GM18873 (cell line): ENCODE measurements at regions not wholly inside any gene's neighbourhood (a gene's known extent, or its start where the extent isn't known, plus 50 kb on each side); places are given as distances from the start of the nearest gene placed in this dataset.

Experiments
- ATAC-seq: cut with Tn5 transposase; IDR thresholded peaks from one replicate; pipeline ENCODE4 v1.9.1; 2021; ENCODE audit warnings: mild to moderate bottlenecking, moderate library complexity, moderate number of reproducible peaks; ENCODE audit not compliant: unreplicated experiment, low FRiP score

DNA sequence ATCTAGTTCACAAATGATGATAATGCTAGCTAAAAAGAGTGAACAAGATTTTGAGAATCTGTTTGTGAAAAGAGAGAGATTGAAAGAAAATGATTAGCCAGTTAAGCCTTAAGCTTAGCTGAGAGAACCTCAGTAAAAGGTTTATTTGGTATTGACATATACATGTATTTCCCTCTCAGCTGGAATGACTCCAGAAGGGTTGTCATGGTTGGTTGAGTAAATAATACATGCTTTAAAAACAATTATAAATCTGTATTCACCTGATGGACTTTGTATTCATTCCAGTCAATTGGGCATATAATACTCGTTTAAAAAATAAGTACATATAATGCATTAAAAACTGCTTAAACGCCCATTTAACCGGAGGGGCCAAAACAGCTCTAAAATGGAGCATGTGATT lies 181.4 kb downstream of the GRB14 start:
- no peak for ATAC-seq

DNA sequence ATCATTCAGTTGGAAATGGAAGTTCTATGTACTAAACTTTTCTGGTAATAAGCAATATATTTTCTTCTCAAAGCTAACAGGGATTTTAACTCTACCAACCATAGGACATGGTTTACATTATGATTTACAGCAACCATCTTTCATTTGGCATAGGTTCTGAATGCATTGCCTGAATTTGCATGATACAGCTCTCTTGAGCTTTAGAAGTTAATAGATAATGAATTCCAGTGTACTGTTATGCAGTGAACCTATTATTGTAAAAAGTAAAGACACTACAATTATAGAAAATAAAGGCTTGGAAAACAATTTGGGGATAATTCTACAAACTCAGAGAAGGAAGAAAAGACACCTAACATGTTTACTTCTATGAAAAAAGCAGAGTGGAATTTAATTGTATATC lies 182.0 kb downstream of the GRB14 start:
- no peak for ATAC-seq

DNA sequence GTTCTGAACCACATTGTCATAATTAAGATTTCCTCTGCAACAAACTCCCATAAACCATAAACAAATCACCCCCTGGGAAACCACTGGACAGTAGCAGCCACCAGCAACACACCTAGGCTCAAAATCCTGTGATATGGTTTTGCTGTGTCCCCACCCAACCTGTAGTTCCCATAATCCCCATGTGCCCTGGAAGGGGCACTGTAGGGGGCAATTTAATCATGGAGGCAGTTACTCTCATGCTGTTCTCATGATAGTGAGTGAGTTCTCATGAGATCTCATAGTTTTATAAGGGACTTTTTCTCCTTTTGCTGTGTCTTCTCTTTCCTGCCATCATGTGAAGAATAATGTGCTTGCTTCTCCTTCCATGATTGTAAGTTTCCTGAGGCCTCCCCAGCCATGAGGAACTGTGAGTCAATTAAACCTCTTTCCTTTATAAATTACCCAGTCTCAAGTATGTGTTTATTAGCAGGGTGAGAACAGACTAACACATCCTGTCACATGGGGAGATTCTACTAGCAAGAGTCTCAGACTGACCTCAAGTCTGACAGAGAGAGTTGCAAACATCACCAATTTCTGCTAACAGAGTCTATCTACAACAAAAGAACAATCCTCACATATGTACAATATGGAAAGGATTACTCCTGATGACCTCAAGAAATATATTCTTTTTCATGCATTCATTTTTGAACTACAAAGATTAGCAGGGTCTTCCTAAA lies 182.6 kb downstream of the GRB14 start:
- no peak for ATAC-seq

DNA sequence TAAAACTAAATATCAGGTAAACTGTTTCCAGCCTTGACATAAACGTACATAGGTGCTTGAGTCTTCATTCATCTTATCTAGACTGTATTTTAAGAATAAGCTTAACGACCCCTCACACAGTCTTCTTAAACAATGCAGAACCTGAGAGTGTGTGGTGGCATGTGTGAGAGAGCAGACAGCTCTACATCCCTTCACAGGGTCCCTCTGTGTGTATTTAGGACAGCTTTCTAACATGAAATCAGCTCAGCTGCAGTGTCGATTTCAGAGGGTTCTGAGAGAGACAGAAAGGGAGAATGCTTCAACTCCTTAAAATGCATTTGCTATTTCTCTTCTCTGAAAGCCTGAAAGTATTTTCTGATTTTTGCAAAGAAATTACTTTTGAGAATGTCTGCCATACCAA lies 185.2 kb downstream of the GRB14 start:
- no peak for ATAC-seq

DNA sequence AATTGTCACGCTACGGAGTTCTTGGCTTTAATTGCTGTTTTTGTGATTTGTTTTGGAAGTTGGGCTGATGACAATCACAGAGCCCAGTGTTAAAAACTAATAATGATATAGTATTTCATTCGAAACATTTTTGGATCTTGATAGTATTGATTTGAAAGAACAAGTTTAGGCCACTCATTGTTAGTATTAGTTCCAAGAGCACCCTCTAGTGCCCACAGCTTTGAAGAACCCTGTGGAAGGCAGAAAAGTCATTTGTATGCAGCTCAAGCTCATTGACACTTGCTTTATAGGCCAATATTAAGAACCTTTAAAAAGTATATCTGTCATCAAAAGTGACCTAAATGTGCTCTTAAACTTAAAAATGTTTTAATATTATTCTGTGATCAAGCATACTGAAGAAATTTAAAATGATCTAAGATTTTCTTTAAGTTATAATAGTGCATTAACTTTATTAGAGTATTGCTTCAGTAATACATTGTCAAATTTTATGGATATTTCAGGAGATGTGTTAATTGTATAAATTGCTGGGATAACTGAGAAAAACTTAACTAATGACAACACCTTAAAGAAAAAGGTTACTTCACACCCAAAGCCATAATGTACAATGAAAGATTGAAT lies 191.0 kb downstream of the GRB14 start:
- no peak for ATAC-seq

DNA sequence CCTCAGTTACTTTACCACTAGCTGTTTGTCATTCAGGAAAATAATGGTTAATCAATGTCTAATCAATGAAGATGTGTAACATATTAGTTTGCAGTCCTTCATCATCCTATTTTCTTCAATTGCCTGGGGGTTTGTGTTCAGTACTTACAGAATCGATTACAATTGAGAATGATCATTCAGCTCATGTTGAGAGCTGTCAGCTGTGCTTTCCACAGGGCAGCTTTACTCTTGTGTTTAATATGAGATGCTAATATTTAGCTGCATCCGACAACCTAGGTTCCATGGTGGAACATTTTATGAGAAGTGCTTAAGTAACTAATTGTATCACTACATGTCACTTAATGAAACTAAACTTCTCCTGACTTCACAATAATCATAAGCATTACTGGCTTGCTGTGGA lies 191.9 kb downstream of the GRB14 start:
- no peak for ATAC-seq

DNA sequence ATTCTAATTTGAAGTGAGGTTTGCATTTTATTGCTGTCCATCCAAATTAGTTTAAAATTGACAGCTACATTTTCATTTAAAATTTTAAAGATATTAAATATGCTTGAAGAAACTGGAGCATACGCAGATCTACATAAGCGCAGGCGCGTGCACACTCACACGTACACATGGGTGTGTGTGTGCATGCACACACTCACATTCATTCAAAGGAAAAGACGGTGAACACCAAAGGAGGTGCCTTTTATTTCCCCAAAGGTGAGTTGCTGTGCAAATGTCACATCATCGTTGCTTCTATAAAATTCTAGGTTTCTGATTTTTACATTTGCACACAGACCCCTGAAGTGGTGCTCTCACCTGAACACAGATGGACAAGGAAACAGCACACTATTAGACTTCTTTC lies 194.2 kb downstream of the GRB14 start:
- ATAC-seq, result no peak

DNA sequence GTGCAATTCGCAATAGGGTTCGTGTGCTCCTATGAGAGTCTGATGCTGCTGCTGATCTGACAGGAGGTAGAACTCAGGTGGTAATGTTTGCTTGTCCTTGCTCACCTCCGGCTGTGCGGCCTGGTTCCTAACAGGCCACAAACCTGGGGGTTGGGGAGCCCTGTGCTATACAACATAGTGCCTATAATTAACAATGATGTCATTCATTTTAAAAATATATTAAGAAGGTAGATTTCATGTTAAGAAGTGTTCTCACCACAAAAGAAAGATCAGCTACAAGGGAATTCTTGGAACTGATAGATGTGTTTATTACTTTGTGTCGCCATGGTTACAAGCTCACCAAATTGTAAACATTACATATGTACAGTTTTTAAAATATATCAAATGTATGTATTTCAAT lies 200.5 kb downstream of the GRB14 start:
- no peak for ATAC-seq

DNA sequence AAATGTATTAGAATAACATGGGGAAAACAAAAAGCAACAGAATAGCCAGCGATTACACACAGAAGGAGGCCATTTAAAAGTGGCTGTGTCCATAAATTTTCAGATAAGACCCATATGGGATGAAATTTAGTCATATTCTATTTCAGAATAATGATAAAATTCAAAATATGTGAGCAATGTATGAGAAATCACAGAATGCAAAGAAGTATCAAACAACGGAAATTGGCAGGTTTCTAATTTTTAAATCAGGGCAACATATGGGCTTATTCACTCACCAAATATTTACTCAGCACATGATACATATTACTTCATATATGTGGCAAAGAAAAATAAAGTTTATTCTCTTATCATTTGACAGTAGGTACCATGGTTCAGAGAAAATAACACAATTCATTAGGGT lies 208.5 kb downstream of the GRB14 start:
- ATAC-seq, result no peak

DNA sequence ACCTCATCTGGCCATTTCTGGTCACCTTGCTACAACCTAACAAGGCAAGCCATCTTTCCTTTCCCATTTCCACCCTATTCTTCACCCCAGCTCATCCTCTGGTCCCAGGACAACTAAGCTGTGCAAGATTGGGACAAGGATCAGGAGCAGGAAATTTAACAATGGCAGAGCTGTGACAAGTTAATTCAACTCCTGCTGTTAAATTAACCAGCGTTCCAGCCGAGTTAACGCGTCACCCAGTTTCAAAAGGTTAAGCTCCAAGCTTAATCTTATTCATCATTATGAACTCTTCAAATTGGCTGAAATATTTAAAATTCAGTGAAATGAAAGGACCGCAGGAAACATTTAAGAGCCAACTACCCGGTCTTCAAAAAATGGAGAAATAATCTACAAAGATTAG lies 231.9 kb downstream of the GRB14 start:
- ATAC-seq, result no peak

DNA sequence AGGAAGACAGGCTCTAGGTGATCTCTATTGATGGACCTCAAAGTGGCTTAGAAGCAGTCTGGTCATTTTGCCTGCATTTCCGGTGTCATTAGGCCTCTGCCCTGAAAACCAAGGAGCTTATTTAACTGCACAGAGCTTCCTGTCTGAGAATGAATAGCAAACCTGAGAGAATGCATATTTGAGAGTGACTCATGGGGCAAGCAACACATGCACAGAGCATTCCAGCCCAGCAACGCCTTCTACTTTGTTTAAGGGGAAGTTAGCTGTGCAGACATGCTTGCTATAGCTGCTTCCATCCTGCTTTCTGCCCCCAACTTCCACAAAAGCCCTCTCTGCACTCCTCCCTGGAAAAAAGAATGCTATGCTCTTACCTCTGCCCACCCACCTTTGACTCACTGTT lies 232.8 kb downstream of the GRB14 start:
- peak; percentile 95 for ATAC-seq

DNA sequence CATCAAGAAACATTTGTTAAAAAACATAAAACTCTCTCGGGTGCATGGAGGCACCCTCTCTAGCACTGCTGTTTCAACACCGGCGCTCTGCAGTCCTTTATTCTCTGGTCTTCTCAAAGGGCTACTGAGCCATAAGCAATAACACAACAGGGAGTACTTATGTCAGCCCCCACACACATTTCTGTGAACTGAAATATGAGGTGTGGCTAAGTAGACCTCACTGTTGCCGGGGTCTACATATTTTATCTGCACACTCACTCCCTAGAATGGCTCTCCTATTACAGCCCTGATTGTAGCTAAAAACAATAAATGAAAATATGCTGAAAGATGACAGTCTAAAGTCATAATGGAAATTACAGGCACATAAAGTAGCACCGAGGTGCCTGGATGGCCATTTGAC lies 235.1 kb downstream of the GRB14 start:
- no peak for ATAC-seq

DNA sequence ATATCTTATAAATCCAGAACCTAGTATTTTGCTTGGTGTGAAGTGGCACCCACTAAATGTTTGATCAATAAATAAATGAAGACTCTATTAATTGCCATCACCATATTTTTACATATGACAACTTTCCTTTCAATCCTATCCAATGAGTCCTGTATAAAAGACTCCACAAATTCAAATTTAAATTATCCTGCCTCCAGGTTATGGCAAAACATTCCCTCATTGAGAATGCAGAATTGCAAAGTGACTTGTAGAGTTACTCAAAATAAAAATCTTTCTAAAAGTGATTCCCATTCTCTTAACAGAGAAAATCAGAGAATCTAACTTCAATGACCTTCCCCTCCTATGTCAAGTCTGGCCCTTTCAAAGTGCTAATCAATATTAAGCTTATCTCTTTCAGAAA lies 236.8 kb downstream of the GRB14 start:
- no peak for ATAC-seq

DNA sequence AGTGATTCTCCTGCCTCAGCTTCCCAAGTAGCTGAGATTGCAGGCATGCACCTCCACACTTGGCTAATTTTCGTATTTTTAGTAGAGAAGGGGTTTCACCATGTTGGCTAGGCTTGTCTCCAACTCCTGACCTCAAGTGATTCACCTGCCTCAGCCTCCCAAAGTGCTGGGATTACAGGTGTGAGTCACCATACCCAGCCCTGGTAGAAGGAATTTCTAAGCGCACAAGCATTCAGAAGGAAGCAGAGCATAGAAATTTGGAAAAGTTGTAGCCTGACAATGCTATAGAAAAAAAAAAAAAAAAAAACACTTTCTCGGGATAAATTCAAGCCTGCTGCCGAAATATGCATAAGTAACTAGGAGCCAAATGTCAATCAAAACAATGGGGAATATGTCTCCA lies 249.4 kb downstream of the GRB14 start:
- no peak for ATAC-seq

DNA sequence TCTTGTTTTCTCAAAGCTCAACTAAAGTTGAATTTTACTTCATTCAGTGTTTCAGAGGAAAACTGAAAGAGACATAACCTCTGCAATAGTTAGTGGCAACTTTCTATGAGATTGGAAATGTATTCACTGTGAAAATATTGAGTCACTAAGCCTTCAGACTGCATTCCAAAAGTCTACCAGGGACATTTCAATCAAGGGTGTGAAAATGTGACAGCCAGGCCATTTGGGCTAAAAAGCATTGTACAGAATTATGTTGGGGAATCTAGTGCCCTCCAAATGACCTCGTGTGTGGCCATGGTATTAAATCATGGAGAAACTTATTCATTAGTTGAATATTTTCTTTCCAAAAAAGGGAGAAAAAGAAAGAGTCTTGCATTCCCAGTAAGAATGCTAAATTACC lies 251.9 kb downstream of the GRB14 start:
- ATAC-seq, result no peak

DNA sequence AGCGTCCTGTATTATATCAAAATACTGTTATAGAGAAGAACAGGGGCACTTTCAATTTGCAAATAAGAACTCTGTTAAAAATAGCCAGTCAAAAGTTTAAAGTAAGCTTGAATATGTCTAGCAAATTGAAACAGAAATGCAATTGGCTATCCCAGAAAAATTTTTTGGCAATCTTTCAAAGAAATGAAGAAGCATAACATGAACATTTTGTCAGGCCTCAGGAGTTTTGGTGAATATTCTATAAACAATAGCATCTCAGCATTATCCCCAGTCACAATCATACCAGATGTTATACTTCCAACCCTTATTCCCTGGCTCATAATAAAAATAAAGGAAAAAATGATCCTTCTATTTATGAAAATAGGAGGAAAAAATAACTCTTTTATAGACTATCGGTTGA lies 252.4 kb downstream of the GRB14 start:
- no peak for ATAC-seq

DNA sequence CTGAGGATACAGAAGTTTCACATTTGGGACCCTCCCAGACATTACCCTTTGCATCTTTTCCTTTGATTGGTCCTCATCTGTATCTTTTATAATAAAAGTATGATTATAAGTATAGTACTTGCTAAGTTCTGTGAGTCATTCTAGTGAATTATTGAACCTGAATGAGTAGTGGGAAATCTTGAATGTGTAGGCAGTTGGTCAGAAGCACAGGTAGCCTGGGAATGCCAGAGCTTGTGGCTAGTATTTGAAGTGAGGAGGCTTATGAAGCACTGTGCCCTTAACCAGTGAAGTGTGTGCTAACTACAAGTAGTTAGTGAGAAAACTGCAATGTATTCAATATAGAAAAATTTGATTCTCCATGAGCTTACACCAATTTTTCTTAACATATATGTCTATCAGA lies 257.6 kb downstream of the GRB14 start:
- no peak for ATAC-seq

DNA sequence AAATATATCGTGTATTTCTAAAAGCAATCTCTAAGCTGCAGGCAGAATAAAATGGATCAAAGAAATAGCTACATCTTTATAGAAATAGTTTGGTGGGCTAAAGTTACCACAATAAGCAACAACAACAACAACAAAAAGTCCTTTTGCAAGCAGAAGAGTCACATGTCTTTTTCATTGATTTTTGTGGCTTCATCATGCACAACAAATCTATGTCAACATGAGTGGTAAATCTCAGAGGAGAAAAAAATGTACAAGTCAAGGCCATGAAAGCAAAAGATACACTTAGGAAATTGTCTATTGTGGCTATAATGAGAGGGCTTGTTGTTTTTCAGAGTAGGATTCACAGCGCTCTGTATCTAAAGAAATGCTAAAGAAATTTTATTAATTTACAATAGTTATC lies 269.7 kb downstream of the GRB14 start:
- no peak for ATAC-seq

DNA sequence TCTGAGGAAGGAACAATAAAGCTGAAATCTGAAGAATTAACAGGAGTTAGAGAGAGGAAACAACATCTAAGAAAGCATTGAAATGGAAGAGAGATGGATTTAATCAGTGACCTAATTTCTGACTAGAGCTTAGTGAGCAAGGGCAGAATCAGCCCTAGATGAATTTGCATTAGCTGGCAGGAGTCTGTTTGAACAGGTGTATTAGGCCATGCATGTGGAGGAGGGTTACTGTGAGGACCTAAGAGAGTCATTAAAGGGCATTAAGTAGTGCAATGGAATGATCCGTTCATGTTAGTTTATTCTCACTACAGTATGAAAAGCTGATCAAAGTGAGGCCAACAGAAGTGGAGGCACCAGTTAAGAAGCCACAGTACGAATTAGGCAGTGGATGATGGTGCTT lies 285.3 kb downstream of the GRB14 start:
- no peak for ATAC-seq

DNA sequence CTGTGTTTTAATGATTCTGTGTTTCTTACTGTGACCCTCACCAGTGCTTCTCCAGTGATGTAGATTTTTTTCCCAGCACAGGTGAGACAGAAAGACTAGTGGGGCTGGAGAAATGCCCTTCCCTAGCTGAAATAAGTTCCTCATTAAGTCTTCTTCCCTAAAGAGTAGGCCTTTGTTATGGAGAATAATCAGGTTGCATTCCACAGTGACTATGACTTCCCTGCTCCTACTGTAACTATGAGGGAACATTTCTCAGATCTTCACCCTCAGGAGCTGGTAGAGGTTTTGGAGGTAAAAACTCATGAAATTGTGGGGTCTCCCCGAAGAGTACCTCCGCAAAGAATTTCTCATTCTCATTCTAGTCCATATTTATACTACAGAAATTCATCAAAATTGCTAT lies 286.2 kb downstream of the GRB14 start:
- no peak for ATAC-seq

DNA sequence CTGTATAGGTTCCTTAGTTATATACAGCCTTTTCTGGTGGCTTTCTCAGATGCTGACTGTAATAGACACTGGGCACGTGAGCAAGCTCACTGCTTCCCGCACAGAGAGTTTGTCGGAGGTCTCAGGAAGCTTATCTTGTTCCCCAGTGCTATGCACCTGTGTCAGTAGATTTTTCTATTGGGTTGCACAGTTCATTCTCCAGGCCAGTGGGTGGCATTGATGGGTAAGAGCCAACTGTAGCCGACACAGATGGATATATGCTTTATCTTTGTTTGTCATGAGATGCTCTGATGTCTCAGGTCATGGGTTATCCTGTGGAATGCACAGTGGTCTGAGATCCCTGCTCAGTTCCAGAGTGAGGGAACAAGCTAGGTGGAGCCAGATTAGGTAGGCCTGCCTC lies 293.0 kb downstream of the GRB14 start:
- no peak for ATAC-seq

DNA sequence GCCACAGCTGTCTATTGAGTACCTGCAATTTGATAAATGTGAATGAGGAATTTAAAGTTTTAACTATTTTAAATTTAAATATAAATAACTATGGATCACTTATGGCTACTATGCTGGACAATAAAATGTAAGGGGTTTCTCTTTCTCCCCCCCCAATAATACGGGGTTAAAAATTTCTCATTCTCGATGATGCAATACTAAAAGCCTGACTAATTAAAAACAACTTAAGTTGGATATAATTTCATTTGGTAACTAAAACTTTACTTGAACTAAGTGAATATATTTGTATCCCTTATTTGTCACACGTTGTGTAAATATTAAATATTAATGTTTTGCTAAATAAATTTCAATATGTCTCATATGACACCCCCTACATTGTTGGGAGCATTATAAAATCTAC lies 297.3 kb downstream of the GRB14 start:
- no peak for ATAC-seq

DNA sequence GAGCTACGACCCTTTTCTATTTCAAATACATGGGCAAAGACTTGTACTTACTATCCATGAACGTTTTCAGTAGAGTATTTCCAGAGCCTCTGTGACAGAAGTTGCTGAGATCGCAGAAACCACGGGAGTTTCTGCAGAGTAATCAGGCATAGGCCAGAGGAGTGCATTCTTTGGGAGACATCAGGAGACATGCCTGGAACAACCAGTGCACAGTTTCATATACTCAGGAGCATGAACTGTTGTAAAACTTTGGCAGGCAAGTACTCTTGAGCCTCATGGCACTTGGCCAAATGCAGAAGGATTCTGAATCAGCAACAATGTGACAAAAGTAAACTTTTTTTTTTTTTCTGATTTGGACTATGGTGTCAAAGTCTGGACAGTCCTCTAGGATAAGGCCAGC lies 307.1 kb downstream of the GRB14 start:
- no peak for ATAC-seq
